ENCODE measurements at regions not wholly inside any gene's neighbourhood (a gene's known extent, or its start where the extent isn't known, plus 50 kb on each side); places are given as distances from the start of the nearest gene placed in this dataset.

- ChIA-PET POLR2A (no interaction called here), CTCF (interaction anchor here (0.6 kb wide), 1 partner anchor 27 kb away, joined by 3 read pairs; no protein-coding TSS in a partner anchor)
- H3K27ac Mint-ChIP-seq, result no peak overlapping the region
- H3K4me3 Mint-ChIP-seq, result no peak overlapping the region
- no peak for TF ChIP-seq NR3C1 (CRISPR knock-in tag; conservative IDR thresholded peaks at IDR 0.05; ENCODE audit: low read depth)
- TF ChIP-seq RELA (CRISPR knock-in tag; IDR thresholded peaks at IDR 0.05; ENCODE audit: borderline replicate concordance), result no peak
- no peak for TF ChIP-seq E2F4 (CRISPR knock-in tag; IDR thresholded peaks at IDR 0.05; ENCODE audit: borderline replicate concordance, low read depth)
- TF ChIP-seq TP53 (CRISPR knock-in tag; IDR thresholded peaks at IDR 0.05), result no peak
- no peak for TF ChIP-seq ZNF512 (CRISPR knock-in tag; IDR thresholded peaks at IDR 0.05; ENCODE audit: borderline replicate concordance)
- no peak for TF ChIP-seq GTF2I (CRISPR knock-in tag; conservative IDR thresholded peaks at IDR 0.05)
- TF ChIP-seq TCF7 (CRISPR knock-in tag; IDR thresholded peaks at IDR 0.05; ENCODE audit: low read depth), result no peak
- TF ChIP-seq NR2C2 (CRISPR knock-in tag; IDR thresholded peaks at IDR 0.05), result no peak
- no peak for TF ChIP-seq MXD4 (CRISPR knock-in tag; IDR thresholded peaks at IDR 0.05; ENCODE audit: borderline replicate concordance)
- TF ChIP-seq PRDM15 (CRISPR knock-in tag; IDR thresholded peaks at IDR 0.05), result no peak
- no peak for TF ChIP-seq JUN (CRISPR knock-in tag; IDR thresholded peaks at IDR 0.05)
- no peak for TF ChIP-seq ZSCAN18 (CRISPR knock-in tag; IDR thresholded peaks at IDR 0.05)
- no peak for ATAC-seq
- no peaks in the 10 kb centered on the region for H3K9me3 Mint-ChIP-seq
- H3K27me3 Mint-ChIP-seq (ENCODE audit: low read depth), result no peaks in the 10 kb centered on the region
- no peaks in the 10 kb centered on the region for H3K36me3 Mint-ChIP-seq
- H3K4me1 Mint-ChIP-seq, result no peaks in the 10 kb centered on the region
- DNase-seq (ENCODE audit: low spot score), result no peak
Observed at GRCh38 chr21:28237661-28238060, 755.0 kb downstream of the LTN1 start.

GRCh38 chr21:28235169-28235895 lies 757.3 kb downstream of the LTN1 start:
- Mint-ChIP-seq H3K36me3 (no peaks in the 10 kb centered on the region), H3K4me3 (no peak overlapping the region), H3K9me3 (no peaks in the 10 kb centered on the region), H3K27ac (no peak overlapping the region), H3K27me3 (ENCODE audit: low read depth) (no peaks in the 10 kb centered on the region), H3K4me1 (no peaks in the 10 kb centered on the region)
- CTCF ChIA-PET, result interaction anchor here (0.8 to 0.9 kb wide), 3 partner anchors 14 to 476 kb away, joined by 4 to 5 read pairs (median 5); no protein-coding TSS in a partner anchor
- TF ChIP-seq ZNF671 (CRISPR knock-in tag; IDR thresholded peaks at IDR 0.05) (no peak), JUN (CRISPR knock-in tag; IDR thresholded peaks at IDR 0.05) (no peak), JAZF1 (CRISPR knock-in tag; IDR thresholded peaks at IDR 0.05) (no peak), TEAD4 (CRISPR knock-in tag; IDR thresholded peaks at IDR 0.05) (no peak), AFF4 (CRISPR knock-in tag; IDR thresholded peaks at IDR 0.05; ENCODE audit: borderline replicate concordance) (no peak), HMGA2 (CRISPR knock-in tag; IDR thresholded peaks at IDR 0.05) (no peak), CDX4 (CRISPR knock-in tag; IDR thresholded peaks at IDR 0.05; ENCODE audit: borderline replicate concordance) (no peak)
- peak; percentile 24 for DNase-seq (ENCODE audit: low spot score)
- ATAC-seq, result peak; percentile 98
- POLR2A ChIA-PET, result no interaction called here
